ENCODE measurements at regions not wholly inside any gene's neighbourhood (a gene's known extent, or its start where the extent isn't known, plus 50 kb on each side); places are given as distances from the start of the nearest gene placed in this dataset.

- peaks cover 0 to 7% (median 0%) of the 10 kb centered on the region in 4 donors for H3K4me1 ChIP-seq
- no peak overlapping the region for H3K4me3 ChIP-seq
- no peaks in the 10 kb centered on the region for H3K27me3 ChIP-seq
- DNase-seq = peak; percentile 45 to 72
- peaks cover 0 to 13% (median 11%) of the 10 kb centered on the region in 4 donors for H3K9me3 ChIP-seq
- no peak overlapping the region for H3K27ac ChIP-seq
- 36 to 56% (median 48%) methylated on average over 7 of the region's 7 CpGs for WGBS, 5 donors
- intact Hi-C loops (cut with DNase I; ENCODE audit: low total_unique reads) = no loop called here
- TF ChIP-seq POLR2AphosphoS5 (IDR thresholded peaks at IDR 0.05) (no peak), POLR2A (IDR thresholded peaks at IDR 0.05) (no peak), EP300 (IDR thresholded peaks at IDR 0.05) (no peak), CTCF (IDR thresholded peaks at IDR 0.05) (no peak)
- H3K36me3 ChIP-seq = no peaks in the 10 kb centered on the region
Measured at GRCh38 chr1:229753764-229754551, 127.9 kb downstream of the URB2 start.

GRCh38 chr1:229756666-229757065 lies 130.6 kb downstream of the URB2 start:
- H3K36me3 ChIP-seq = no peaks in the 10 kb centered on the region
- peaks cover 0 to 13% (median 11%) of the 10 kb centered on the region in 4 donors for H3K9me3 ChIP-seq
- no peak for DNase-seq
- WGBS, 5 donors = 66 to 72% (median 68%) methylated on average over 4 of the region's 4 CpGs
- no peak overlapping the region for H3K4me3 ChIP-seq
- intact Hi-C loops (cut with DNase I; ENCODE audit: low total_unique reads) = no loop called here
- no peaks in the 10 kb centered on the region for H3K27me3 ChIP-seq
- TF ChIP-seq EP300 (IDR thresholded peaks at IDR 0.05) (no peak), CTCF (IDR thresholded peaks at IDR 0.05) (no peak)
- H3K4me1 ChIP-seq = peaks cover 0 to 7% (median 0%) of the 10 kb centered on the region in 4 donors
- no peak overlapping the region for H3K27ac ChIP-seq

GRCh38 chr1:229757226-229757625 lies 131.2 kb downstream of the URB2 start:
- H3K27me3 ChIP-seq = no peaks in the 10 kb centered on the region
- peaks cover 0 to 13% (median 11%) of the 10 kb centered on the region in 4 donors for H3K9me3 ChIP-seq
- peaks cover 0 to 7% (median 0%) of the 10 kb centered on the region in 4 donors for H3K4me1 ChIP-seq
- H3K4me3 ChIP-seq = no peak overlapping the region
- intact Hi-C loops (cut with DNase I; ENCODE audit: low total_unique reads) = no loop called here
- no peaks in the 10 kb centered on the region for H3K36me3 ChIP-seq
- DNase-seq = no peak
- TF ChIP-seq POLR2A (IDR thresholded peaks at IDR 0.05) (no peak), CTCF (IDR thresholded peaks at IDR 0.05) (no peak)
- no peak overlapping the region for H3K27ac ChIP-seq

- intact Hi-C loops (cut with DNase I; ENCODE audit: low total_unique reads) = no loop called here
- H3K9me3 ChIP-seq = peaks cover 0 to 13% (median 11%) of the 10 kb centered on the region in 4 donors
- peaks cover 0 to 7% (median 0%) of the 10 kb centered on the region in 4 donors for H3K4me1 ChIP-seq
- H3K27ac ChIP-seq = no peak overlapping the region
- no peaks in the 10 kb centered on the region for H3K36me3 ChIP-seq
- TF ChIP-seq POLR2AphosphoS5 (IDR thresholded peaks at IDR 0.05) = no peak
- TF ChIP-seq EP300 (IDR thresholded peaks at IDR 0.05) = no peak
- TF ChIP-seq POLR2A (IDR thresholded peaks at IDR 0.05) = no peak
- no peak for TF ChIP-seq CTCF (IDR thresholded peaks at IDR 0.05)
- no peak overlapping the region for H3K4me3 ChIP-seq
- 73 to 90% (median 84%) methylated on average over 15 of the region's 15 CpGs for WGBS, 5 donors
- no peaks in the 10 kb centered on the region for H3K27me3 ChIP-seq
- DNase-seq = no peak
Measured at GRCh38 chr1:229758101-229759036, 132.3 kb downstream of the URB2 start.

Measured in stomach (tissue), 8 donors.